CD4-positive, alpha-beta T cell treated with Interleukin-2 at 100 ng/mL for 4 hours (primary cell): ENCODE measurements at regions not wholly inside any gene's neighbourhood (a gene's known extent, or its start where the extent isn't known, plus 50 kb on each side); places are given as distances from the start of the nearest gene placed in this dataset.
"Not testable (repeated sequence)": the region's sequence is repeated elsewhere in the genome, so short reads cannot be mapped to it uniquely, and the experiment has no call there.

ENCODE experiments used
- DNase-seq: peaks from one replicate; pipeline ENCODE4 v3.0.0-alpha.2; 2020; ENCODE audit warnings: low spot score

DNA sequence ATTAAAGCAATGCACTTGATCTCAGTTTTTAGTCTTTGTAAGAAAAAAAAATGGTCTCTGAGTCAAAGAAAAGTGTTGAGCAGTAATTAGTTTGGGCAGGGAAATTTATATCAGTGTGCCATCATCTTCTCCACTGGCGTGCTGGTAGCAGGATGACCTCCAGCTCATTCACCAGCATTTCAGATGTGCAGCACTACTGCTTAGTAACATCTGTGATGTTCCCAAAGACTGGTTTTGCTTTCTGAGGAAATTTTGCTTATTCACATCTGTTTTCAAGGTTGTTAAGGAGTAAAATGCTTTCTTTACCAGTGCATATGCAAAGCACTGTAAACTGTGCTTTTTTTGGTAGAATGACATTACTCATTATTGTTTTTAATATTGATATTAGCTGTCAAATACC is 540.4 kb downstream of the TRAM1L1 start:
- DNase-seq: no peak

GRCh38 chr4:116539744-116540143 is 545.6 kb downstream of the TRAM1L1 start:
- no peak for DNase-seq

DNA sequence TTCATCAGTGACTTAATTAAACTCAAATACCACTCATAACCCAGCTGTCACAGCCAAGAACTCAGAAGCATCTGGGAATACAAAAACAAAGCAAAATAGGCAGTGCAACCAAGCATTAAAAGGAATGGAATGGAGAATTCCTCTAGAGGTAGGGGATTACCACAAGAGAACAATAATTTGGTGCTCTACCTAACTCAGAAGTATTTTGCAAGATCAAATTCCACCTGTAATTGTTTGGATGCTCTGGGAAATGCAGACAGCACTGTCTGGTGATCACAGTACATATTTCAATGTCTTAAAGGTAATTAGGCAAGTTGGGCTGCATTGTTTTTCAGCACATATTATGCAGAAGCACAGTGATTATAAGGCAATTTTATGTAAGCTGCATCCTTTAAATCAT is 547.5 kb downstream of the TRAM1L1 start:
- DNase-seq: no peak

- not testable (repeated sequence) for DNase-seq
These were observed 549.4 kb downstream of the TRAM1L1 start for GRCh38 chr4:116536024-116536423.

- no peak for DNase-seq
These were observed 553.5 kb downstream of the TRAM1L1 start for GRCh38 chr4:116531870-116532269.

DNA sequence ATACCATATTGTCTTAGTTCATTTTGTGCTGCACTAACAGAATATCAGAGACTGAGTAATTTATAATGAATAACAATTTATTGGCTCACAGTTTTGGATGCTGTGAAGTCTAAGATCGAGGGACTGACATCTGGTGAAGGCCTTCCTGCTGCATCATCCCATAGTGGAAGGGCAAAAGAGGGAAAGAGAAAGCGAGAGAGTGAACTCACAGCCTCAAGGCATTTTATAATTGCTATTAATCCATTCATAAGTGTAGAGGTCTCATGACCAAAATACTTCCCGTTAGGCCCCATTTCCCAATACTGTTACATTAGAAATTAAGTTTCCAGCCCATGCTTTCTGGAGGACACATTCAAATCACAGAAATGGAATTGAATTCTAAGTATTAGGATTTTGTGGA is 554.4 kb downstream of the TRAM1L1 start:
- no peak for DNase-seq

GRCh38 chr4:116530048-116530447 is 555.3 kb downstream of the TRAM1L1 start:
- no peak for DNase-seq

- no peak for DNase-seq
These were observed 556.2 kb downstream of the TRAM1L1 start for GRCh38 chr4:116529129-116529528.

DNA sequence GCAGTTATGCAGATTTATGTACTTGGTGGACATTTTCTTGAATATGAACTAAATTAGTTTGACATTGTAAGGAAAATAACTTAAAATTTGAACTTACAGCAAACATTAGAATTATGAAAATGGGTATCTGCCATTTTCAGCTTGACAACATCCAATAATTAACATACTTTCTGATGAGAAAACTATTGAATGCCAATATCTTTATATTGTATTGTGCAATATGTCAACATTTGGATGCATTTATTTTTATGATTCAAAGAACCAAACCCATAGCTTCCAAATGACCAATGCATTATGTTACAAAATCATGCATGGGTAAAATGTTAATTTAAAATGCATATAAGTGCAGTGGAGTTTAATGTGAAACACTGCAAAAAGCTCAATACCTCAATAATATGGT is 562.5 kb downstream of the TRAM1L1 start:
- no peak for DNase-seq

DNA sequence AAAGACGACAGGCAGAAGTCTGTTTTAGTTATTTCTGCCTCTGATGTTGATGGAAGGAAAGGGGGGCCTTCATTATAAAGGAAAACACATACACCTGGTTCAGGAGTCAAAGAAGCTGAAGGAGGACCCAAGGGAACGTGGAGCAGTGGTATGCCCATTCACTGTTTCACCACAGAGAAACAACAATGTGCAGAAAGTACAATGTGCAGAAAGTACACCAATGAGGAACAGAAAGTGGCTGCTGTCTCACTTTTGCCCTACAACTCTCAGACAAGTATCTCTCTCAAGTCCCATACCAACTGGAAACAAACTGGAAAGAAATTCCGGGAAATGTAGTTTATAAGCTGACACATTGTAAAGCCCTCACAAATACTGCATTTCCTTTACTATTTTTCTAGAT is 564.5 kb downstream of the TRAM1L1 start:
- no peak for DNase-seq

GRCh38 chr4:116516711-116517110 is 568.7 kb downstream of the TRAM1L1 start:
- DNase-seq: no peak

DNA sequence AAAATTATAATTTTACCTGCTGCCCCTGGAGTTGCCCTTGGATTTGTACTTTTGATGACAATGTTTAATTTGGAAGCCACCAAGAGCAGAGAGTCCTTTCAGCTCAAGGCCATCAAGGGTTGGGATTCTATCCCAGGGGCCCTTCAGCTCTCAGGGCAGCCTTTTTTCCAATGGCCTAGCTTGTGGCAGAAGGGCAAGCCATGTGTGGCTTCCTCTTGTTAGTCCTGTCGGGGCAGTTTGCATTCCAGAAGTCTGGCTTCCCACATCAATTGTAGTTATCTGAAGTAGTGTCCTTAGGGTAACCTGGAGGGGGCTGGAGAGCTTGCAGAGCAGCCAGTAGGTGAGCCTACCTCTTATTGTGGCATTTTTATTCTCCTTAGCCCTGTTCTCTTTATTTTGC is 569.4 kb downstream of the TRAM1L1 start:
- no peak for DNase-seq

- DNase-seq: no peak
These were observed 572.8 kb downstream of the TRAM1L1 start for GRCh38 chr4:116512552-116512951.

GRCh38 chr4:116501954-116502353 is 583.4 kb downstream of the TRAM1L1 start:
- DNase-seq: no peak

GRCh38 chr4:116500225-116500624 is 585.2 kb downstream of the TRAM1L1 start:
- DNase-seq: no peak

- no peak for DNase-seq
These were observed 595.6 kb downstream of the TRAM1L1 start for GRCh38 chr4:116489739-116490138.

- no peak for DNase-seq
These were observed 599.0 kb downstream of the TRAM1L1 start for GRCh38 chr4:116486401-116486800.

DNA sequence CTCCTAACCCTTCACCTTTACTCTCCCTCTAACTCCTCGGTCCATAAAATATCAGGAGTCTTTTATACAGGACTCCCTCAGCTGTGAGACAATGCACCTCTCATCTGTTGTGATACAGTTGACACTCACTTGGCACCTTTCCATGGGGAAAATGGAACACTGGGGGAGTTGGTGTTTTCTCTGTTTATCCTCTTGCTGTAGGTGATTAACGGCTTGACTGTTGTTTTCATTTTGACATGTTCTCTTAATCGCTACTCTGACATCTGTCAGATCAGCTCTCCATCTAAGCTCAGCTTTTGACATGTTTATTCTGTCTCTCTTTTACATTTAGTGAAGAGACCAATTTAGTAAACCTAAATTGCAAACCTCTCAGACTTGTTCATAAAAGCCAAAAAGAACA is 604.8 kb downstream of the TRAM1L1 start:
- DNase-seq: no peak

DNA sequence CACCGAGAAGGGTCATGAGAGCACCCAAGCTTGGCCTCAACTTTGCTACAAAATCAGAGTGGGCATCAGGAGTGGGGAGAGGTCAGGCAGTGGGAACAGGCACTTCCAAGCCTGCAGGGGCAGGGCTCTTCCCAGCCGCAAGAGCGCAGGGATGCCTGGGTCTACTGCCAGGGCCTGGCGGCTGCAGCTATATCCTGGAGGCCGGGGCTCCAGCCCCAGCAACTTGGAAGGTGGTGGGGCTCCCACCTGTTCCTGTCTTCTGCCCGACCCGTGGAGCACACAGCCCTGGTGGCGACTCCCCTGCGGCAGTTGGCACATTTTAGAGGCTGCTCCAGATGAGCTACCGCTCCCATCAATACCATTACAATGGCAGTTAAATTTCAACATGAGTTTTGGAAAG is 607.0 kb downstream of the TRAM1L1 start:
- DNase-seq: no peak

GRCh38 chr4:116469582-116469981 is 615.8 kb downstream of the TRAM1L1 start:
- no peak for DNase-seq

DNA sequence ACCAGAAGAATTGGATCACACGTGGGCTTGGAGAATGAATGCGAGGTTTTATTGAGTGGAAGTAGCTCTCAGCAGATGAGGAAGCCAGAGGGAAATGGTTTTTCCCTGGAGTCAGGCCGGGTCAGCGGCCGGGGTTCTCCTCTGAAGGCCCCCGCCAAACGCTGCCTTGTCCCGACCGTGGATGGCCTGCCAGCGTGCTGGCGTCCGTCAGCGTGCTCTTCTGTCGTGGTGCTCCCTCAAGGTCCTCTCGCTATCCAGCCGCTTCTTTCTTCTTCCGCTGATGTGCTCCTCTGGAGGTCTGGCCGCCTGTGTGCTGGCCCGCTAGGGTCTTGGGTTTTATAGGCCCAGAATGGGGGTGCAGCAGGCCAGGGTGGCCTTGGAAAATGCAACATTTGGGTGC is 632.2 kb downstream of the TRAM1L1 start:
- DNase-seq: no peak

DNA sequence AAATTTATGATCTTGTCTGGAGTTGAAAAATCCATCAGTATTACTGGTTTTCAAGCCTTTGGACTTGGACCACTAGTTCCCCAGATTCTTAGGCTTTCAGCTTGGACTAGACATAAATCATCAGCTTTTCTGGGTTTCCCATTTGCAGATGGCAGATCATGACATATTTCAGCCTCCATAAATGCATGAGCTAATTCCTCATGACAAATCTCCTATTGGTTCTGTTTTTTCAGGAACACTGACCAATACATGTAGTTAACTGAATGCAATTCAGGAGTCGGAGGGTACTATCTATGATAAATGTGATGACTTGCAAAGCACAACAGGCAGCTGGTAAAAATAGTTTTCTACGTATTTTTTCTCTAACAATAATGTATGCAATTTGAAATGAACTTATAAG is 635.6 kb downstream of the TRAM1L1 start:
- DNase-seq: no peak

- DNase-seq: no peak
These were observed 641.3 kb downstream of the TRAM1L1 start for GRCh38 chr4:116444117-116444516.

DNA sequence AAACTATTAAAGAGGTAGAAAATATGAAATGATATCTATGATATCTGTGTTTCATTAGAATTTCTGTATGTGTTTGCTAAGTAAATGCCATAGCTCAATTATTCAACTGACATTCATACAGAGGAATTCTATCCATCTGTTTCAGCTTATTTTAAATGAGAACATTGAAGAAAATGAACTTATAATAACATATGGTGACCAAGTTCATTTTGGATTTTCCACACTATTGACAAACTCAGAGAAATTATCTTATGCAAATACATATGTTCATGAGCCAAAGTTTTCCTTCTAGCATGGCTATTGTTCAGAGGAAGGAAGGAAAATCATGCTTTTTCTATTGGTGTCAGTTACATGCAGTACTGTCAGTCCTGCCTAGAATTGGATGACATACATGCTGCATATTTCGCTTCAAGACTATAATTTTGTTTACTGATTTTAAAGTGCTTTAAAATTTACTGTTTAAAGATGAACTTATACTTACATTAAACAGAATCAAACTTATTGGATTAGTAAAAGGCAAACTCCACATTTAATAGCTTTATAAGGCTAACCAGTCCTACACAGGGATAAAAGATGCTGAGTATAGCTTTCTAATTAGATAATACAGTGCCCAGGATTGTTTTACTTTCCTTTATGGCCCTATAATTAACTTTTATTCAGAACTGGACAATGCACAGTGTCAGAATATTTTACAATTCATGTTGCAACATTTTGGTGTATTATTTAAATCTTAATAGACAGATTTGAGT is 646.2 kb downstream of the TRAM1L1 start:
- no peak for DNase-seq
